GM12892 (cell line): ENCODE measurements at regions not wholly inside any gene's neighbourhood (a gene's known extent, or its start where the extent isn't known, plus 50 kb on each side); places are given as distances from the start of the nearest gene placed in this dataset.

Experiments
- POLR2A ChIP-seq: IDR thresholded peaks from 2 replicates; pipeline ENCODE4 v1.6.1; 2011; ENCODE audit warnings: low read depth, low read length, control low read depth
- POLR2AphosphoS5 ChIP-seq: IDR thresholded peaks from 2 replicates; pipeline ENCODE4 v1.6.1; 2011; ENCODE audit warnings: low read depth, low read length, control low read depth
- TAF1 ChIP-seq: IDR thresholded peaks from 2 replicates; pipeline ENCODE4 v1.6.1; 2011; ENCODE audit warnings: low read depth, mild to moderate bottlenecking, control low read depth, low read length, borderline replicate concordance

GRCh38 chr12:93108985-93109384, 179.9 kb upstream of the EEA1 start:
- TF ChIP-seq POLR2AphosphoS5 (no peak), POLR2A (no peak), TAF1 (no peak)
